ENCODE measurements at regions not wholly inside any gene's neighbourhood (a gene's known extent, or its start where the extent isn't known, plus 50 kb on each side); places are given as distances from the start of the nearest gene placed in this dataset.
A peak's percentile ranks its signal among the peaks of the same experiment; 100 is the strongest.

GRCh38 chr4:180940680-180941079 is 1302.5 kb upstream of the TENM3 start:
- no peak for DNase-seq (ENCODE audit: low spot score)

GRCh38 chr4:180942367-180942916 is 1300.8 kb upstream of the TENM3 start:
- DNase-seq (ENCODE audit: low spot score): no peak

- DNase-seq (ENCODE audit: low spot score): no peak
Observed at GRCh38 chr4:180946188-180946587, 1297.0 kb upstream of the TENM3 start.

- DNase-seq (ENCODE audit: low spot score): peak; percentile 21
Observed at GRCh38 chr4:180947425-180947824, 1295.8 kb upstream of the TENM3 start.

- no peak for DNase-seq (ENCODE audit: low spot score)
Observed at GRCh38 chr4:180949424-180950213, 1293.6 kb upstream of the TENM3 start.

GRCh38 chr4:180950377-180950776 is 1292.8 kb upstream of the TENM3 start:
- no peak for DNase-seq (ENCODE audit: low spot score)

- DNase-seq (ENCODE audit: low spot score): no peak
Observed at GRCh38 chr4:180951312-180951711, 1291.9 kb upstream of the TENM3 start.

GRCh38 chr4:180953572-180953971 is 1289.6 kb upstream of the TENM3 start:
- DNase-seq (ENCODE audit: low spot score): no peak

- DNase-seq (ENCODE audit: low spot score): no peak
Observed at GRCh38 chr4:180960743-180961401, 1282.3 kb upstream of the TENM3 start.

- DNase-seq (ENCODE audit: low spot score): no peak
Observed at GRCh38 chr4:180962268-180962667, 1280.9 kb upstream of the TENM3 start.

- DNase-seq (ENCODE audit: low spot score): no peak
Observed at GRCh38 chr4:180966312-180966711, 1276.9 kb upstream of the TENM3 start.

GRCh38 chr4:180967936-180968335 is 1275.3 kb upstream of the TENM3 start:
- DNase-seq (ENCODE audit: low spot score): no peak

- DNase-seq (ENCODE audit: low spot score): no peak
Observed at GRCh38 chr4:180973894-180974293, 1269.3 kb upstream of the TENM3 start.

GRCh38 chr4:180990931-180991330 is 1252.3 kb upstream of the TENM3 start:
- no peak for DNase-seq (ENCODE audit: low spot score)

- DNase-seq (ENCODE audit: low spot score): no peak
Observed at GRCh38 chr4:180993244-180993836, 1249.9 kb upstream of the TENM3 start.

GRCh38 chr4:180994722-180995121 is 1248.5 kb upstream of the TENM3 start:
- no peak for DNase-seq (ENCODE audit: low spot score)

- no peak for DNase-seq (ENCODE audit: low spot score)
Observed at GRCh38 chr4:180999217-180999616, 1244.0 kb upstream of the TENM3 start.

GRCh38 chr4:181004056-181004455 is 1239.1 kb upstream of the TENM3 start:
- DNase-seq (ENCODE audit: low spot score): no peak

- DNase-seq (ENCODE audit: low spot score): no peak
Observed at GRCh38 chr4:181006499-181007260, 1236.5 kb upstream of the TENM3 start.

- no peak for DNase-seq (ENCODE audit: low spot score)
Observed at GRCh38 chr4:181007751-181008150, 1235.5 kb upstream of the TENM3 start.

GRCh38 chr4:181008164-181008563 is 1235.0 kb upstream of the TENM3 start:
- peak; percentile 9 for DNase-seq (ENCODE audit: low spot score)

GRCh38 chr4:181013162-181013561 is 1230.0 kb upstream of the TENM3 start:
- DNase-seq (ENCODE audit: low spot score): no peak

All from AG08395 (cell line).